RPMI8226 (cell line): ENCODE measurements at regions not wholly inside any gene's neighbourhood (a gene's known extent, or its start where the extent isn't known, plus 50 kb on each side); places are given as distances from the start of the nearest gene placed in this dataset.

Experiments
- DNase-seq: peaks from one replicate; pipeline ENCODE4 v3.0.0-alpha.2; 2015

- DNase-seq = peak; percentile 3
Measured at GRCh38 chr17:13940858-13941665, 128.2 kb upstream of the COX10 start.

GRCh38 chr17:13941781-13942180, 127.5 kb upstream of the COX10 start:
- DNase-seq = no peak

- DNase-seq = no peak
Measured at GRCh38 chr17:13943909-13944308, 125.4 kb upstream of the COX10 start.

- DNase-seq = no peak
Measured at GRCh38 chr17:13947499-13947898, 121.8 kb upstream of the COX10 start.

GRCh38 chr17:13952009-13952750, 117.1 kb upstream of the COX10 start:
- DNase-seq = no peak

GRCh38 chr17:13953841-13954240, 115.5 kb upstream of the COX10 start:
- DNase-seq = no peak

- DNase-seq = no peak
Measured at GRCh38 chr17:13957636-13958035, 111.7 kb upstream of the COX10 start.

- no peak for DNase-seq
Measured at GRCh38 chr17:13958773-13959172, 110.5 kb upstream of the COX10 start.

- DNase-seq = no peak
Measured at GRCh38 chr17:13961265-13961664, 108.0 kb upstream of the COX10 start.

- DNase-seq = no peak
Measured at GRCh38 chr17:13962716-13963240, 106.5 kb upstream of the COX10 start.

- no peak for DNase-seq
Measured at GRCh38 chr17:13967416-13967815, 101.9 kb upstream of the COX10 start.

- no peak for DNase-seq
Measured at GRCh38 chr17:13970531-13970930, 98.8 kb upstream of the COX10 start.

- DNase-seq = no peak
Measured at GRCh38 chr17:13973960-13974651, 95.2 kb upstream of the COX10 start.

- DNase-seq = no peak
Measured at GRCh38 chr17:13977837-13978236, 91.5 kb upstream of the COX10 start.

GRCh38 chr17:13978478-13978877, 90.8 kb upstream of the COX10 start:
- DNase-seq = no peak

GRCh38 chr17:13981881-13982280, 87.4 kb upstream of the COX10 start:
- DNase-seq = no peak

GRCh38 chr17:13984956-13985355, 84.3 kb upstream of the COX10 start:
- DNase-seq = no peak

- DNase-seq = no peak
Measured at GRCh38 chr17:13986855-13987254, 82.4 kb upstream of the COX10 start.

- no peak for DNase-seq
Measured at GRCh38 chr17:13989138-13989537, 80.2 kb upstream of the COX10 start.

- DNase-seq = no peak
Measured at GRCh38 chr17:13993106-13993505, 76.2 kb upstream of the COX10 start.

- no peak for DNase-seq
Measured at GRCh38 chr17:13994050-13994449, 75.3 kb upstream of the COX10 start.

GRCh38 chr17:13995856-13996271, 73.4 kb upstream of the COX10 start:
- no peak for DNase-seq

- no peak for DNase-seq
Measured at GRCh38 chr17:13996276-13996675, 73.0 kb upstream of the COX10 start.

GRCh38 chr17:13996748-13997147, 72.6 kb upstream of the COX10 start:
- no peak for DNase-seq
